ACC112 (cell line): ENCODE measurements at regions not wholly inside any gene's neighbourhood (a gene's known extent, or its start where the extent isn't known, plus 50 kb on each side); places are given as distances from the start of the nearest gene placed in this dataset.

Source experiments
- H2AFZ ChIP-seq: fragments of 200-600 bp; sonication (generic); one replicate; pipeline ENCODE4 v1.6.0; 2017; ENCODE audit warnings: antibody characterized with exemption, low read length; ENCODE audit not compliant: unreplicated experiment
- H3K27ac ChIP-seq: fragments of 200-600 bp; sonication (generic); 2 replicates; pipeline ENCODE4 v1.5.1; 2014; ENCODE audit warnings: low read depth, mild to moderate bottlenecking, antibody characterized with exemption, low read length, moderate library complexity
- H3K27me3 ChIP-seq: fragments of 200-600 bp; sonication (generic); 2 replicates; pipeline ENCODE4 v1.6.1; 2014; ENCODE audit warnings: mild to moderate bottlenecking, antibody characterized with exemption, low read length, moderate library complexity, mixed read lengths; ENCODE audit not compliant: insufficient read depth
- H3K36me3 ChIP-seq: fragments of 200-600 bp; sonication (generic); 2 replicates; pipeline ENCODE4 v1.6.1; 2016; ENCODE audit warnings: mild to moderate bottlenecking, antibody characterized with exemption, low read length, moderate library complexity, mixed read lengths; ENCODE audit not compliant: insufficient read depth
- H3K4me1 ChIP-seq: fragments of 200-600 bp; sonication (generic); one replicate; pipeline ENCODE4 v1.6.1; 2016; ENCODE audit warnings: low read length, mixed read lengths; ENCODE audit not compliant: insufficient read depth, unreplicated experiment, control insufficient read depth
- H3K4me3 ChIP-seq: fragments of 200-600 bp; sonication (generic); 2 replicates; pipeline ENCODE4 v1.5.1; 2014; ENCODE audit warnings: mild to moderate bottlenecking, low read depth, low read length
- H3K79me2 ChIP-seq: fragments of 200-600 bp; sonication (generic); one replicate; pipeline ENCODE4 v1.6.0; 2016; ENCODE audit warnings: low read length; ENCODE audit not compliant: control insufficient read depth, unreplicated experiment, insufficient read depth

DNA sequence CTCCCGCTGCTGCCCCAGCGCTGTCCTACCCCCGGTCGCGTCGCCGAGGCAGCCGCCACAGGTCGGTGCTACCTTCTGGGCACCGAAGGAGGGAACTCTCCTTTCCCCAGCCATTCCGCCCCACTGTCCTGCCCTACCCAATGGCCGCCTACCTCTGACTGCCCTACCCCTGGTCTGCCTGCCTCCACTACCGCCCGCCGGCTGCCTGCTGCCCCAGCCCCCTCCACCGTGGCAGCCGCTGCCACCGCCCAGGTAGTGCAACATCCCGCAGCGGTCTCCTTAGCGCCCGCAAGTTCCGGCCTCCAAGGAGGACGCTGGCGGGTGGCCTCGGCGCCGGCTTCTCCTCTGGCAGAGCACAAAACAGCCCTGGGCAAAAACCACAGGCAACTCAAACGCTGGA is 1303.1 kb downstream of the UQCRFS1 start:
- H3K27me3 ChIP-seq, result no peaks in the 10 kb centered on the region
- H3K36me3 ChIP-seq, result no peaks in the 10 kb centered on the region
- no peak overlapping the region for H3K27ac ChIP-seq
- no peak overlapping the region for H2AFZ ChIP-seq
- H3K4me3 ChIP-seq, result no peak overlapping the region
- H3K4me1 ChIP-seq, result no peaks in the 10 kb centered on the region
- H3K79me2 ChIP-seq, result no peaks in the 10 kb centered on the region

GRCh38 chr19:27909185-27909840 is 1303.6 kb downstream of the UQCRFS1 start:
- no peak overlapping the region for H2AFZ ChIP-seq
- no peak overlapping the region for H3K27ac ChIP-seq
- H3K27me3 ChIP-seq, result no peaks in the 10 kb centered on the region
- H3K36me3 ChIP-seq, result no peaks in the 10 kb centered on the region
- H3K79me2 ChIP-seq, result no peaks in the 10 kb centered on the region
- no peak overlapping the region for H3K4me3 ChIP-seq
- H3K4me1 ChIP-seq, result no peaks in the 10 kb centered on the region

DNA sequence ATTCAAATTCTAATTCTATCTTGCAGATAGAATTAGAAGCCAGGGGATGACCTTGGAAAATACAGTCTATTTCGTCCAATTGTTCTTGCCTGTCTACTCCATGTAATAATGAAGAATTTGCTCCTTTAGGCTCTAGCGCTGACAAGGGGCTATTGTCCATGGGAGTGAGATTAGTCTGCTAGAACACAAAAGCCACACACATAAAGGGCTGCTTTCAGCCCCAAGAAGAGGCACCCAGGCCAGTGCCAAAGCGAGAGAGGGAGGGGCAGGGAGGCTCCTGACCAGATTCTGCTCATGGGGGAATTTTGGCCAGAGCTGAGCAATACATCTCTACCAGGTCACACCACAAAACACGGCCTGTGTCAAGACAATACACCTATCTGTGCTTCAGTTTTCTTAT is 1306.9 kb downstream of the UQCRFS1 start:
- Histone ChIP-seq H3K36me3 (no peaks in the 10 kb centered on the region), H2AFZ (no peak overlapping the region), H3K79me2 (no peaks in the 10 kb centered on the region), H3K27ac (no peak overlapping the region), H3K4me1 (no peaks in the 10 kb centered on the region), H3K4me3 (no peak overlapping the region), H3K27me3 (no peaks in the 10 kb centered on the region)

GRCh38 chr19:27905074-27905473 is 1307.9 kb downstream of the UQCRFS1 start:
- Histone ChIP-seq H3K4me3 (no peak overlapping the region), H3K27me3 (no peaks in the 10 kb centered on the region), H3K36me3 (no peaks in the 10 kb centered on the region), H3K79me2 (no peaks in the 10 kb centered on the region), H3K27ac (no peak overlapping the region), H3K4me1 (no peaks in the 10 kb centered on the region), H2AFZ (no peak overlapping the region)

- no peak overlapping the region for H3K4me3 ChIP-seq
- H3K79me2 ChIP-seq, result no peaks in the 10 kb centered on the region
- H3K4me1 ChIP-seq, result no peaks in the 10 kb centered on the region
- no peak overlapping the region for H2AFZ ChIP-seq
- no peaks in the 10 kb centered on the region for H3K36me3 ChIP-seq
- no peaks in the 10 kb centered on the region for H3K27me3 ChIP-seq
- H3K27ac ChIP-seq, result no peak overlapping the region
These were observed 1311.9 kb downstream of the UQCRFS1 start for GRCh38 chr19:27901078-27901477.

DNA sequence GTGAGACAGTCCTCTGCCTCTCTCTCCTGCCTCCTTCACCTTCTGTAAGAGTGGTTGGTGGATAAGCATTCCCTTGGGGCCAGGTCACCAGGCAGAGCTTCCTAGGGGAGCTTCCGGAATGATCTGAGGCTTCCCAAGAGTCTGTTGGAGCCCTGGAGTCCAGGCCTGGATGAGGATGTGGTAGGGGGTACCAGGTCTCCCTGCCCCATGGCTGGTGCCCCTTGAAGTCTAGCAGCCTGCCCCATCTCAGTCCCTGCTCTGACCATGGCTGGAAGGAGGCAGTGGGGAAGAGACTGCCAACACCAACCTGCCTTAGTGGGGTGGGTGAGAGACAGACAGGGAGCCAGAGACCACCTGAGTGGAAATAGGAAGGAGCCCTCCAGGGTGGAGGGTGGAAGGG is 1316.9 kb downstream of the UQCRFS1 start:
- Histone ChIP-seq H3K4me1 (no peaks in the 10 kb centered on the region), H2AFZ (no peak overlapping the region), H3K36me3 (no peaks in the 10 kb centered on the region), H3K4me3 (no peak overlapping the region), H3K79me2 (no peaks in the 10 kb centered on the region), H3K27me3 (no peaks in the 10 kb centered on the region), H3K27ac (no peak overlapping the region)

DNA sequence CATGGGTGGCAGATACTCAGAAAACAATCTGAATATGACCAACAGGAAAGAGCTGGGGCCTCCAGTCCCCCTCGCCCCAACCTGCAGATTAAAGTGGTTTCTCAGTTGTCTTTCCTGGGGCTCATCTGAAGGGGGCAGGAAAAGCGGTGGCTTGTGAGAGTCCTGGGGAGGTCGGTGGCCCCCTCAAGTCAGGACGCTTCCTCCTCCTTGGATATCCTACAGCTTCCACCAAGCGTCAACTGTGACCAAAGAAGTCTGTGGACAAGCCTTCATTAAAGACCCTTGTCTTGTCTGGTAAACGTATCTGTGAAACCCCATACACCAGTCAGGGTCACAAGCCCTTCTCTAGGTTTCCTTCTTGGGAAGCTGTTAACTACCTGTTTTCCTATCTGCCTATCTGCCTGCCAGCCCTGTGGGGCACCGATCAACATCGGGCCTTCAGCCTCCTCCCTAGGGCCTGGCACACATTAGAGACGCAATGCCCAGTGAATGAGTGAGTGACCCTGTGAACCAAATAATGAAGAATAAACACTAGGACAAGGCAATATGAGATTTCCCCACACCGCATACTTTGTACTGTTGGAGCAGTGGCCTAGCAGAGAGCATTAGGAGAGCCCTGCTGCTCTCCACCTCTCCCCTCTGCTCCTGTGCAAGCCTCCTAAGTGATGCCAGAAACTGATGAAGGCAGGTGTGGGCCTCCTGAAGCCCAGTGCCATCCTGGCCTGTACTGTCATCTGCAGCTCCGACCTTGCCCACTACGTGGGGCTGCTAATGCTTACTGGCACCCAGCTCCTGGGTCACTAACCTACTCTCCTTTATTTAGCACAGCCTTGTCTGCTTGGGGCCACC is 1317.8 kb downstream of the UQCRFS1 start:
- H3K4me1 ChIP-seq, result no peaks in the 10 kb centered on the region
- H3K27me3 ChIP-seq, result no peaks in the 10 kb centered on the region
- H2AFZ ChIP-seq, result no peak overlapping the region
- H3K79me2 ChIP-seq, result no peaks in the 10 kb centered on the region
- no peaks in the 10 kb centered on the region for H3K36me3 ChIP-seq
- no peak overlapping the region for H3K4me3 ChIP-seq
- H3K27ac ChIP-seq, result no peak overlapping the region

DNA sequence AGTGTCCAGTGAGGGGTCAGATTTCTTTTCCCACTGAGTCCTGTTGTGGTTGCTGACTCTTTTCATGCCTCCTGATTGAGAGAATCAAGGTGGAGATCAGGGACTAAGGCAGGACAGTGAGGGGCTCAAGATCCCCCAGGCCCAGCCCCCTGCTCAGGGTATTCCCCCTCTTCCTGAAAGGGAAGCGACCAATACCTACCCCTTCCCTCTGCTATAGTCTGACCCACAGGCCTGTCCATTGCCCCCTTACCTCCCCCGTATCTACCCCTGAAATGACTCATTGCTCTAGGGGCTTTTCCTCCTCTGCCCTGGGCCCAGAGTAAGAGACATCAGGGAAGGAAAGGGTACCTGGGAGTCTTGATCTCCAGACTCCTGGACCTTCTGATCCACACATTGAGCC is 1320.5 kb downstream of the UQCRFS1 start:
- Histone ChIP-seq H3K4me1 (no peaks in the 10 kb centered on the region), H3K4me3 (no peak overlapping the region), H3K27ac (no peak overlapping the region), H3K36me3 (no peaks in the 10 kb centered on the region), H2AFZ (no peak overlapping the region), H3K27me3 (no peaks in the 10 kb centered on the region), H3K79me2 (no peaks in the 10 kb centered on the region)

GRCh38 chr19:27891411-27891810 is 1321.5 kb downstream of the UQCRFS1 start:
- H3K4me1 ChIP-seq, result no peaks in the 10 kb centered on the region

DNA sequence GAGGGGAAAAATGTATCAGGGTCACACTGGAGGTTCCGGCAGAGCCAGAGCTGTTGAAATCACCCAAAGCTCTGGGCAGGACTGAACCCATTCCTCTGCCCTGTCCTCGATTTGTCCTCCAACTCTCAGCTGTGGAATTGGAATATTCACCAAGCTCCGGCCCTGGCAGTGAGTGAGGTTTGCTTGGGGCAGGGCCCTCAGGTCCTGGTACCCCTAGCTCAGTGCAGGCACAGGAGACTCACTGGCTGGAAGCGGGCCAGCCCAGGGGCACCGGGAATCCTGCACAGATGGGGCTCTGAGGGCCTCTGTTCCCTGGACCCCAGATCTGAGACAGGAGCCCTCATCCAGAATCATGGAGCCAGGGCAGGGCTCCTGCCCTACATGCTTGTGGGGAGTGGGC is 1322.3 kb downstream of the UQCRFS1 start:
- H3K79me2 ChIP-seq, result no peaks in the 10 kb centered on the region
- no peaks in the 10 kb centered on the region for H3K36me3 ChIP-seq
- no peak overlapping the region for H3K27ac ChIP-seq
- H2AFZ ChIP-seq, result no peak overlapping the region
- H3K4me1 ChIP-seq, result no peaks in the 10 kb centered on the region
- no peak overlapping the region for H3K4me3 ChIP-seq
- no peaks in the 10 kb centered on the region for H3K27me3 ChIP-seq

More at GRCh38 chr19:27891411-27891810, 1321.5 kb downstream of the UQCRFS1 start:
- no peaks in the 10 kb centered on the region for H3K27me3 ChIP-seq
- H3K4me3 ChIP-seq, result no peak overlapping the region
- H3K79me2 ChIP-seq, result no peaks in the 10 kb centered on the region
- H3K36me3 ChIP-seq, result no peaks in the 10 kb centered on the region
- H3K27ac ChIP-seq, result no peak overlapping the region
- H2AFZ ChIP-seq, result no peak overlapping the region

- Histone ChIP-seq H3K4me1 (no peaks in the 10 kb centered on the region), H3K27me3 (no peaks in the 10 kb centered on the region), H3K79me2 (no peaks in the 10 kb centered on the region), H3K36me3 (no peaks in the 10 kb centered on the region), H2AFZ (no peak overlapping the region), H3K27ac (no peak overlapping the region), H3K4me3 (no peak overlapping the region)
These were observed 1322.7 kb downstream of the UQCRFS1 start for GRCh38 chr19:27890206-27890605.
